ENCODE measurements at regions not wholly inside any gene's neighbourhood (a gene's known extent, or its start where the extent isn't known, plus 50 kb on each side); places are given as distances from the start of the nearest gene placed in this dataset.

DNA sequence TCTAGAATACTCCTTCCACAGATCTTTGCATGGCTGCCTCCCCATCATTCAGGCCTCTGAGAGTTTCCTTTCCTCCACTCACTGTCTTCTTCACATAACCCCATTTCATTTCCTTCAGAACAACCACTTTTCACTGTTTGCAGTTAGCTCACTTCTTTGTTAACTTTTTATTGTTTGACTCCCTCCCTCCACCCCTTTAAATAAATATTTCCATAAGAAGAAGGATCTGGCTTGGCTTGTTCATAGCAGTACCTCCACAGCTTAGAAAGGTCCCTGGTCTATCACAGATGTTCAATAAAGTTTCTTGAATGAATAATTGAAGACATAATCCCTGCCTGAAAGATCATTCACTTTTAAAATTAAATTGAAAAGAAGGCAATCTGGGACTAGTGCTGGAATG lies 661.6 kb downstream of the ACTL7B start:
- no peak overlapping the region for H3K27ac ChIP-seq (ENCODE audit: low read depth)
- Mint-ChIP-seq H3K4me3 (no peak overlapping the region), H3K27ac (no peak overlapping the region), H3K4me1 (peaks cover 1% of the 10 kb centered on the region; the same call in 2 of the 3 replicates), H3K9me3 (no peaks in the 10 kb centered on the region), H3K36me3 (ENCODE audit: low read depth) (no peaks in the 10 kb centered on the region), H3K27me3 (ENCODE audit: insufficient read depth, low read depth, poor library complexity) (peaks cover 2% of the 10 kb centered on the region)
- H3K4me3 ChIP-seq = no peak overlapping the region
- H3K27me3 ChIP-seq (ENCODE audit: insufficient read depth) = no peaks in the 10 kb centered on the region
- H3K4me2 ChIP-seq = no peak overlapping the region
- TF ChIP-seq, protein P1, sequence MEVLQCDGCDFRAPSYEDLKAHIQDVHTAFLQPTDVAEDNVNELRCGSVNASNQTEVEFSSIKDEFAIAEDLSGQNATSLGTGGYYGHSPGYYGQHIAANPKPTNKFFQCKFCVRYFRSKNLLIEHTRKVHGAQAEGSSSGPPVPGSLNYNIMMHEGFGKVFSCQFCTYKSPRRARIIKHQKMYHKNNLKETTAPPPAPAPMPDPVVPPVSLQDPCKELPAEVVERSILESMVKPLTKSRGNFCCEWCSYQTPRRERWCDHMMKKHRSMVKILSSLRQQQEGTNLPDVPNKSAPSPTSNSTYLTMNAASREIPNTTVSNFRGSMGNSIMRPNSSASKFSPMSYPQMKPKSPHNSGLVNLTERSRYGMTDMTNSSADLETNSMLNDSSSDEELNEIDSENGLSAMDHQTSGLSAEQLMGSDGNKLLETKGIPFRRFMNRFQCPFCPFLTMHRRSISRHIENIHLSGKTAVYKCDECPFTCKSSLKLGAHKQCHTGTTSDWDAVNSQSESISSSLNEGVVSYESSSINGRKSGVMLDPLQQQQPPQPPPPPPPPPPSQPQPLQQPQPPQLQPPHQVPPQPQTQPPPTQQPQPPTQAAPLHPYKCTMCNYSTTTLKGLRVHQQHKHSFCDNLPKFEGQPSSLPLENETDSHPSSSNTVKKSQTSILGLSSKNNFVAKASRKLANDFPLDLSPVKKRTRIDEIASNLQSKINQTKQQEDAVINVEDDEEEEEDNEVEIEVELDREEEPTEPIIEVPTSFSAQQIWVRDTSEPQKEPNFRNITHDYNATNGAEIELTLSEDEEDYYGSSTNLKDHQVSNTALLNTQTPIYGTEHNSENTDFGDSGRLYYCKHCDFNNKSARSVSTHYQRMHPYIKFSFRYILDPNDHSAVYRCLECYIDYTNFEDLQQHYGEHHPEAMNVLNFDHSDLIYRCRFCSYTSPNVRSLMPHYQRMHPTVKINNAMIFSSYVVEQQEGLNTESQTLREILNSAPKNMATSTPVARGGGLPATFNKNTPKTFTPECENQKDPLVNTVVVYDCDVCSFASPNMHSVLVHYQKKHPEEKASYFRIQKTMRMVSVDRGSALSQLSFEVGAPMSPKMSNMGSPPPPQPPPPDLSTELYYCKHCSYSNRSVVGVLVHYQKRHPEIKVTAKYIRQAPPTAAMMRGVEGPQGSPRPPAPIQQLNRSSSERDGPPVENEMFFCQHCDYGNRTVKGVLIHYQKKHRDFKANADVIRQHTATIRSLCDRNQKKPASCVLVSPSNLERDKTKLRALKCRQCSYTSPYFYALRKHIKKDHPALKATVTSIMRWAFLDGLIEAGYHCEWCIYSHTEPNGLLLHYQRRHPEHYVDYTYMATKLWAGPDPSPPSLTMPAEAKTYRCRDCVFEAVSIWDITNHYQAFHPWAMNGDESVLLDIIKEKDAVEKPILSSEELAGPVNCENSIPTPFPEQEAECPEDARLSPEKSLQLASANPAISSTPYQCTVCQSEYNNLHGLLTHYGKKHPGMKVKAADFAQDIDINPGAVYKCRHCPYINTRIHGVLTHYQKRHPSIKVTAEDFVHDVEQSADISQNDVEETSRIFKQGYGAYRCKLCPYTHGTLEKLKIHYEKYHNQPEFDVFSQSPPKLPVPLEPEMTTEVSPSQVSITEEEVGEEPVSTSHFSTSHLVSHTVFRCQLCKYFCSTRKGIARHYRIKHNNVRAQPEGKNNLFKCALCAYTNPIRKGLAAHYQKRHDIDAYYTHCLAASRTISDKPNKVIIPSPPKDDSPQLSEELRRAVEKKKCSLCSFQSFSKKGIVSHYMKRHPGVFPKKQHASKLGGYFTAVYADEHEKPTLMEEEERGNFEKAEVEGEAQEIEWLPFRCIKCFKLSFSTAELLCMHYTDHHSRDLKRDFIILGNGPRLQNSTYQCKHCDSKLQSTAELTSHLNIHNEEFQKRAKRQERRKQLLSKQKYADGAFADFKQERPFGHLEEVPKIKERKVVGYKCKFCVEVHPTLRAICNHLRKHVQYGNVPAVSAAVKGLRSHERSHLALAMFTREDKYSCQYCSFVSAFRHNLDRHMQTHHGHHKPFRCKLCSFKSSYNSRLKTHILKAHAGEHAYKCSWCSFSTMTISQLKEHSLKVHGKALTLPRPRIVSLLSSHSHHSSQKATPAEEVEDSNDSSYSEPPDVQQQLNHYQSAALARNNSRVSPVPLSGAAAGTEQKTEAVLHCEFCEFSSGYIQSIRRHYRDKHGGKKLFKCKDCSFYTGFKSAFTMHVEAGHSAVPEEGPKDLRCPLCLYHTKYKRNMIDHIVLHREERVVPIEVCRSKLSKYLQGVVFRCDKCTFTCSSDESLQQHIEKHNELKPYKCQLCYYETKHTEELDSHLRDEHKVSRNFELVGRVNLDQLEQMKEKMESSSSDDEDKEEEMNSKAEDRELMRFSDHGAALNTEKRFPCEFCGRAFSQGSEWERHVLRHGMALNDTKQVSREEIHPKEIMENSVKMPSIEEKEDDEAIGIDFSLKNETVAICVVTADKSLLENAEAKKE (CRISPR knock-in tag; IDR thresholded peaks at IDR 0.05) = no peak
- TF ChIP-seq, protein P2, sequence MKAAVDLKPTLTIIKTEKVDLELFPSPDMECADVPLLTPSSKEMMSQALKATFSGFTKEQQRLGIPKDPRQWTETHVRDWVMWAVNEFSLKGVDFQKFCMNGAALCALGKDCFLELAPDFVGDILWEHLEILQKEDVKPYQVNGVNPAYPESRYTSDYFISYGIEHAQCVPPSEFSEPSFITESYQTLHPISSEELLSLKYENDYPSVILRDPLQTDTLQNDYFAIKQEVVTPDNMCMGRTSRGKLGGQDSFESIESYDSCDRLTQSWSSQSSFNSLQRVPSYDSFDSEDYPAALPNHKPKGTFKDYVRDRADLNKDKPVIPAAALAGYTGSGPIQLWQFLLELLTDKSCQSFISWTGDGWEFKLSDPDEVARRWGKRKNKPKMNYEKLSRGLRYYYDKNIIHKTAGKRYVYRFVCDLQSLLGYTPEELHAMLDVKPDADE (IDR thresholded peaks at IDR 0.05) = no peak
- TF ChIP-seq CREB1 (CRISPR knock-in tag; IDR thresholded peaks at IDR 0.05; ENCODE audit: low read depth) (no peak), ZNF114 (CRISPR knock-in tag; IDR thresholded peaks at IDR 0.05) (no peak), EZH2 (IDR thresholded peaks at IDR 0.05; ENCODE audit: low read depth, unreplicated experiment) (no peak), JUNB (IDR thresholded peaks at IDR 0.05; ENCODE audit: unreplicated experiment) (no peak), ZNF331 (CRISPR knock-in tag; IDR thresholded peaks at IDR 0.05; ENCODE audit: low read depth) (no peak), STAT1 (IDR thresholded peaks at IDR 0.05; ENCODE audit: unreplicated experiment) (no peak), NANOG (IDR thresholded peaks at IDR 0.05; ENCODE audit: borderline replicate concordance) (no peak), EZH2phosphoT487 (IDR thresholded peaks at IDR 0.05; ENCODE audit: unreplicated experiment) (no peak)
- TF ChIP-seq, protein P3, sequence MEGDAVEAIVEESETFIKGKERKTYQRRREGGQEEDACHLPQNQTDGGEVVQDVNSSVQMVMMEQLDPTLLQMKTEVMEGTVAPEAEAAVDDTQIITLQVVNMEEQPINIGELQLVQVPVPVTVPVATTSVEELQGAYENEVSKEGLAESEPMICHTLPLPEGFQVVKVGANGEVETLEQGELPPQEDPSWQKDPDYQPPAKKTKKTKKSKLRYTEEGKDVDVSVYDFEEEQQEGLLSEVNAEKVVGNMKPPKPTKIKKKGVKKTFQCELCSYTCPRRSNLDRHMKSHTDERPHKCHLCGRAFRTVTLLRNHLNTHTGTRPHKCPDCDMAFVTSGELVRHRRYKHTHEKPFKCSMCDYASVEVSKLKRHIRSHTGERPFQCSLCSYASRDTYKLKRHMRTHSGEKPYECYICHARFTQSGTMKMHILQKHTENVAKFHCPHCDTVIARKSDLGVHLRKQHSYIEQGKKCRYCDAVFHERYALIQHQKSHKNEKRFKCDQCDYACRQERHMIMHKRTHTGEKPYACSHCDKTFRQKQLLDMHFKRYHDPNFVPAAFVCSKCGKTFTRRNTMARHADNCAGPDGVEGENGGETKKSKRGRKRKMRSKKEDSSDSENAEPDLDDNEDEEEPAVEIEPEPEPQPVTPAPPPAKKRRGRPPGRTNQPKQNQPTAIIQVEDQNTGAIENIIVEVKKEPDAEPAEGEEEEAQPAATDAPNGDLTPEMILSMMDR (conservative IDR thresholded peaks at IDR 0.05; ENCODE audit: low read depth in 2 of 2) = no peak
- TF ChIP-seq, protein P4, sequence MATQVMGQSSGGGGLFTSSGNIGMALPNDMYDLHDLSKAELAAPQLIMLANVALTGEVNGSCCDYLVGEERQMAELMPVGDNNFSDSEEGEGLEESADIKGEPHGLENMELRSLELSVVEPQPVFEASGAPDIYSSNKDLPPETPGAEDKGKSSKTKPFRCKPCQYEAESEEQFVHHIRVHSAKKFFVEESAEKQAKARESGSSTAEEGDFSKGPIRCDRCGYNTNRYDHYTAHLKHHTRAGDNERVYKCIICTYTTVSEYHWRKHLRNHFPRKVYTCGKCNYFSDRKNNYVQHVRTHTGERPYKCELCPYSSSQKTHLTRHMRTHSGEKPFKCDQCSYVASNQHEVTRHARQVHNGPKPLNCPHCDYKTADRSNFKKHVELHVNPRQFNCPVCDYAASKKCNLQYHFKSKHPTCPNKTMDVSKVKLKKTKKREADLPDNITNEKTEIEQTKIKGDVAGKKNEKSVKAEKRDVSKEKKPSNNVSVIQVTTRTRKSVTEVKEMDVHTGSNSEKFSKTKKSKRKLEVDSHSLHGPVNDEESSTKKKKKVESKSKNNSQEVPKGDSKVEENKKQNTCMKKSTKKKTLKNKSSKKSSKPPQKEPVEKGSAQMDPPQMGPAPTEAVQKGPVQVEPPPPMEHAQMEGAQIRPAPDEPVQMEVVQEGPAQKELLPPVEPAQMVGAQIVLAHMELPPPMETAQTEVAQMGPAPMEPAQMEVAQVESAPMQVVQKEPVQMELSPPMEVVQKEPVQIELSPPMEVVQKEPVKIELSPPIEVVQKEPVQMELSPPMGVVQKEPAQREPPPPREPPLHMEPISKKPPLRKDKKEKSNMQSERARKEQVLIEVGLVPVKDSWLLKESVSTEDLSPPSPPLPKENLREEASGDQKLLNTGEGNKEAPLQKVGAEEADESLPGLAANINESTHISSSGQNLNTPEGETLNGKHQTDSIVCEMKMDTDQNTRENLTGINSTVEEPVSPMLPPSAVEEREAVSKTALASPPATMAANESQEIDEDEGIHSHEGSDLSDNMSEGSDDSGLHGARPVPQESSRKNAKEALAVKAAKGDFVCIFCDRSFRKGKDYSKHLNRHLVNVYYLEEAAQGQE (IDR thresholded peaks at IDR 0.05; ENCODE audit: unreplicated experiment) = no peak
- no peaks in the 10 kb centered on the region for H4K20me1 ChIP-seq (replicated peaks; ENCODE audit: insufficient read depth)
- ATAC-seq (no peak), DNase-seq (ENCODE audit: low spot score) (no peak)
- H3K79me2 ChIP-seq (replicated peaks; ENCODE audit: insufficient read depth) = no peaks in the 10 kb centered on the region
- no peaks in the 10 kb centered on the region for H3K9me2 ChIP-seq (ENCODE audit: insufficient read depth)
- H3K4me1 ChIP-seq (ENCODE audit: insufficient read depth) = 0 out of 2 replicates have a peak, but pooled peaks cover 1% of the 10 kb centered on the region
- no peak overlapping the region for H2AFZ ChIP-seq
- no peaks in the 10 kb centered on the region for H3F3A ChIP-seq (replicated peaks; ENCODE audit: low read depth)
- H3K36me3 ChIP-seq (ENCODE audit: insufficient read depth) = no peaks in the 10 kb centered on the region

All from GM23338 (cell line).